ENCODE measurements at regions not wholly inside any gene's neighbourhood (a gene's known extent, or its start where the extent isn't known, plus 50 kb on each side); places are given as distances from the start of the nearest gene placed in this dataset.

DNA sequence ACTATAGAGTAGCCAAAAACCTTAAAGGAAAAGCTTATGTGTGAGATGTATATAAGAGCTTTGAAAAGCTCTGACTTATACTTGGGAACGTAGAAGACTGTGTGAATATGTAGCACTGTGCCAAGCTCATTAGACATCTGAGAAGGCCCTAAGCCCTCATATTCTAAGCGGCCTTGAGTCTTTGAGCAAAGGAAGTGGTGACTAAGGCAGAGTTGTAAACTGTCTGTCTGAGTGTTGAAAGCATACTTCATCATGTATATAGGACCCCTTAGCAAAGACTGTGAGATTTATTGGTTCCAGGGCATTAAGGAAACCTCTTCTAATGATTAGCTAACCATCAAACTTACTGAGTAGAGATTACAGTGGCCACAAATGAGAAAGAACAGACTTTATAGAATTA lies 153.3 kb upstream of the LYPLAL1 start:
- DNase-seq = no peak
- H3K27ac ChIP-seq (ENCODE audit: low read length) = no peak overlapping the region
- TF ChIP-seq, protein P1, sequence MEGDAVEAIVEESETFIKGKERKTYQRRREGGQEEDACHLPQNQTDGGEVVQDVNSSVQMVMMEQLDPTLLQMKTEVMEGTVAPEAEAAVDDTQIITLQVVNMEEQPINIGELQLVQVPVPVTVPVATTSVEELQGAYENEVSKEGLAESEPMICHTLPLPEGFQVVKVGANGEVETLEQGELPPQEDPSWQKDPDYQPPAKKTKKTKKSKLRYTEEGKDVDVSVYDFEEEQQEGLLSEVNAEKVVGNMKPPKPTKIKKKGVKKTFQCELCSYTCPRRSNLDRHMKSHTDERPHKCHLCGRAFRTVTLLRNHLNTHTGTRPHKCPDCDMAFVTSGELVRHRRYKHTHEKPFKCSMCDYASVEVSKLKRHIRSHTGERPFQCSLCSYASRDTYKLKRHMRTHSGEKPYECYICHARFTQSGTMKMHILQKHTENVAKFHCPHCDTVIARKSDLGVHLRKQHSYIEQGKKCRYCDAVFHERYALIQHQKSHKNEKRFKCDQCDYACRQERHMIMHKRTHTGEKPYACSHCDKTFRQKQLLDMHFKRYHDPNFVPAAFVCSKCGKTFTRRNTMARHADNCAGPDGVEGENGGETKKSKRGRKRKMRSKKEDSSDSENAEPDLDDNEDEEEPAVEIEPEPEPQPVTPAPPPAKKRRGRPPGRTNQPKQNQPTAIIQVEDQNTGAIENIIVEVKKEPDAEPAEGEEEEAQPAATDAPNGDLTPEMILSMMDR (IDR thresholded peaks at IDR 0.05; ENCODE audit: low read length) = no peak
- no peak for TF ChIP-seq EZH2phosphoT487 (IDR thresholded peaks at IDR 0.05; ENCODE audit: low read length)
- TF ChIP-seq EZH2 (optimal IDR thresholded peaks at IDR 0.05; ENCODE audit: low read depth, low read length) = no peak
- no peaks in the 10 kb centered on the region for H4K20me1 ChIP-seq (ENCODE audit: insufficient read depth, low read length)
- no peaks in the 10 kb centered on the region for H3K27me3 ChIP-seq (replicated peaks; ENCODE audit: insufficient read depth, low read length)
- H3K4me2 ChIP-seq (ENCODE audit: low read depth, low read length) = no peak overlapping the region
- no peak overlapping the region for H3K9ac ChIP-seq (ENCODE audit: low read length)
- no peaks in the 10 kb centered on the region for H3K9me3 ChIP-seq (replicated peaks; ENCODE audit: insufficient read depth, low read length)
- H3K4me1 ChIP-seq (ENCODE audit: low read length) = no peaks in the 10 kb centered on the region
- no peaks in the 10 kb centered on the region for H3K36me3 ChIP-seq (replicated peaks; ENCODE audit: insufficient read depth, low read length)
- no peaks in the 10 kb centered on the region for H3K79me2 ChIP-seq (ENCODE audit: low read length)
- no peaks in the 10 kb centered on the region for H3K9me2 ChIP-seq (replicated peaks; ENCODE audit: insufficient read depth, low read length)
- H3K4me3 ChIP-seq (ENCODE audit: low read length) = no peak overlapping the region
- H2AFZ ChIP-seq (ENCODE audit: low read length) = no peak overlapping the region
- H3F3A ChIP-seq (ENCODE audit: insufficient read depth, low read length) = no peaks in the 10 kb centered on the region

DNA sequence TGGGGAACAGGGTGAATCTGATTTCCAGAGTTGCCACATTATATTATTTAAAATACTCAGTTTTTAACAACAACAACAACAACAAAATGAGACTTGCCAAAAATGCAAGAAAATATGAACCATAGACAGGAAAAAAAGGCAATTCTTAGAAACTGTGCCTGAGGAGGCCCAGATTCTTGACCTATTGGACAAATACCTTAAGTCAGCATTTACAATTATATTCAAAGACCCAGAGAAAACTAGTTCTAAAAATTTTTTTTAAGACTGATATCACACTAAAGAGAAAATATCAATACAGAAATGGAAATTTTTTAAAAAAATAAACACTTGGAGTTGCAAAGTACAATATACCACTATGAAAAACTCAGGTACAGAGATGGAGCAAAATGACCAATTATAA lies 152.8 kb upstream of the LYPLAL1 start:
- no peaks in the 10 kb centered on the region for H3K79me2 ChIP-seq (ENCODE audit: low read length)
- H3K9me3 ChIP-seq (replicated peaks; ENCODE audit: insufficient read depth, low read length) = no peaks in the 10 kb centered on the region
- no peaks in the 10 kb centered on the region for H3K36me3 ChIP-seq (replicated peaks; ENCODE audit: insufficient read depth, low read length)
- H3K4me3 ChIP-seq (ENCODE audit: low read length) = no peak overlapping the region
- no peak overlapping the region for H3K4me2 ChIP-seq (ENCODE audit: low read depth, low read length)
- H4K20me1 ChIP-seq (ENCODE audit: insufficient read depth, low read length) = no peaks in the 10 kb centered on the region
- no peaks in the 10 kb centered on the region for H3K9me2 ChIP-seq (replicated peaks; ENCODE audit: insufficient read depth, low read length)
- no peak overlapping the region for H3K9ac ChIP-seq (ENCODE audit: low read length)
- H3F3A ChIP-seq (ENCODE audit: insufficient read depth, low read length) = no peaks in the 10 kb centered on the region
- no peaks in the 10 kb centered on the region for H3K4me1 ChIP-seq (ENCODE audit: low read length)
- no peaks in the 10 kb centered on the region for H3K27me3 ChIP-seq (replicated peaks; ENCODE audit: insufficient read depth, low read length)
- TF ChIP-seq EZH2 (optimal IDR thresholded peaks at IDR 0.05; ENCODE audit: low read depth, low read length) (no peak), EZH2phosphoT487 (IDR thresholded peaks at IDR 0.05; ENCODE audit: low read length) (no peak)
- TF ChIP-seq, protein P1 (IDR thresholded peaks at IDR 0.05; ENCODE audit: low read length) = no peak
- H2AFZ ChIP-seq (ENCODE audit: low read length) = no peak overlapping the region
- DNase-seq = no peak
- H3K27ac ChIP-seq (ENCODE audit: low read length) = no peak overlapping the region

DNA sequence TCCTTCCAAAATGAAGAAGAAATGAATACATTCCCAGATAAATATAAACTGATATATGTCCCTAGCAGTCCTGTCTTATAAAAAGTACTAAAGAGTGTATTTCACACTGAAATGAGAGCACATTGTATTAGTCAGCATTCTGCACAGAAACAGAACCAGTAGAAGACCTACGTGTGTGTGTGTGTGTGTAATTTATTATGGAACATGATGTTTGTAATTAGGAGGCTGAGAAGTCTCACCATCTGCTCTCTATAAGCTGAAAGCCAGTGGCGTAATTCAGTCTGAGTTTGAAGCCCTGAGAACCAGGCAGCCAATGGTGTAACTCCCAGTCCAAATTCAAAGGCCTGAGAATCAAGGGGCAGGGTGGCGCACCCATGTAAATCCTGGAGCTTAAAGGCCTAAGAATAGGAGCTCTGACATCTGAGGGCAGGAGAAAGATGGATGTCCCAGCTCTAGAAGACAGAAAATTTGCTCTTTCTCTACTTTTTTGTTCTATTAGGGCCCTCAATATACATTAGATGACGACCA lies 146.5 kb upstream of the LYPLAL1 start:
- TF ChIP-seq, protein P1 (IDR thresholded peaks at IDR 0.05; ENCODE audit: low read length) = no peak
- no peak for TF ChIP-seq EZH2 (optimal IDR thresholded peaks at IDR 0.05; ENCODE audit: low read depth, low read length)
- TF ChIP-seq EZH2phosphoT487 (IDR thresholded peaks at IDR 0.05; ENCODE audit: low read length) = no peak
- Histone ChIP-seq H3K9me2 (replicated peaks; ENCODE audit: insufficient read depth, low read length) (no peaks in the 10 kb centered on the region), H3K36me3 (replicated peaks; ENCODE audit: insufficient read depth, low read length) (no peaks in the 10 kb centered on the region), H3K27ac (ENCODE audit: low read length) (no peak overlapping the region), H3K27me3 (replicated peaks; ENCODE audit: insufficient read depth, low read length) (no peaks in the 10 kb centered on the region), H2AFZ (ENCODE audit: low read length) (no peak overlapping the region), H3K79me2 (ENCODE audit: low read length) (no peaks in the 10 kb centered on the region), H3K9me3 (replicated peaks; ENCODE audit: insufficient read depth, low read length) (no peaks in the 10 kb centered on the region), H3K9ac (ENCODE audit: low read length) (no peak overlapping the region), H4K20me1 (ENCODE audit: insufficient read depth, low read length) (no peaks in the 10 kb centered on the region), H3F3A (ENCODE audit: insufficient read depth, low read length) (no peaks in the 10 kb centered on the region), H3K4me1 (ENCODE audit: low read length) (no peaks in the 10 kb centered on the region), H3K4me2 (ENCODE audit: low read depth, low read length) (no peak overlapping the region), H3K4me3 (ENCODE audit: low read length) (no peak overlapping the region)
- DNase-seq = no peak

All from MM.1S (cell line).